Activated naive CD4-positive, alpha-beta T cell treated with anti-CD3 and anti-CD28 coated beads, Interleukin-2, amount 10 ng/mL, durations not matched to agents 7 days and 5 days (primary cell): ENCODE measurements at regions not wholly inside any gene's neighbourhood (a gene's known extent, or its start where the extent isn't known, plus 50 kb on each side); places are given as distances from the start of the nearest gene placed in this dataset.

Experiments
- CTCF ChIA-PET: fragments of 350-600 bp; sonication (Branson Sonifier 250); formaldehyde crosslinking; loops from one replicate; lab custom pipeline; 2021; ENCODE audit warnings: antibody characterized with exemption; lab: Charles Lee
- DNase-seq: peaks from one replicate; pipeline ENCODE4 v3.0.0-alpha.2; 2020
- H3K27ac Mint-ChIP-seq: one replicate; pipeline ENCODE4 v1.8.0; 2021; ENCODE audit warnings: mild to moderate bottlenecking, moderate library complexity, mixed read lengths
- H3K27me3 Mint-ChIP-seq: one replicate; pipeline ENCODE4 v1.8.0; 2021; ENCODE audit warnings: mild to moderate bottlenecking, mixed read lengths
- H3K36me3 Mint-ChIP-seq: one replicate; pipeline ENCODE4 v1.8.0; 2021; ENCODE audit warnings: mixed read lengths
- H3K4me1 Mint-ChIP-seq: one replicate; pipeline ENCODE4 v1.8.0; 2021; ENCODE audit warnings: mixed read lengths
- H3K4me3 Mint-ChIP-seq: one replicate; pipeline ENCODE4 v1.8.0; 2021; ENCODE audit warnings: mild to moderate bottlenecking, moderate library complexity, mixed read lengths
- H3K9me3 Mint-ChIP-seq: one replicate; pipeline ENCODE4 v1.8.0; 2021; ENCODE audit warnings: mixed read lengths

DNA sequence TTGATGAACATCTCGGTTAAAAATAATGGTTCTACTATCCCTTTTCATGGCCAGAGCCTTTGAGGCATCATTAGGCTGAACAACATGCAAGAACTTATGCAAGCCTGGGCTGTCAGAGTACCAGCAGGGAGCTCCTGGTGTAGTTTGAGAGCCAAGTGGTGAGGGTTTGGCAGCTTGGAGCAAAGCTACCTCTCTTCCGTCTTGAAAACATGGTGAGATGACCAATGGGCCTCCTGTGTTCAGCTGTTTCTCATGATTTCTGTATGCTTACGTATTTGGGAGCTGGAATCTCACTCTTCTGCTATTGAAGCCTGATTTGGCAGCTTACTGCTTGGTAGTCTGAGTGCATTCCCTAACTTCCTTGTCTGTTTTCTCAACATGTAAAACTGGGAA, 150.4 kb downstream of the CXCL12 start:
- no peaks in the 10 kb centered on the region for H3K36me3 Mint-ChIP-seq

DNA sequence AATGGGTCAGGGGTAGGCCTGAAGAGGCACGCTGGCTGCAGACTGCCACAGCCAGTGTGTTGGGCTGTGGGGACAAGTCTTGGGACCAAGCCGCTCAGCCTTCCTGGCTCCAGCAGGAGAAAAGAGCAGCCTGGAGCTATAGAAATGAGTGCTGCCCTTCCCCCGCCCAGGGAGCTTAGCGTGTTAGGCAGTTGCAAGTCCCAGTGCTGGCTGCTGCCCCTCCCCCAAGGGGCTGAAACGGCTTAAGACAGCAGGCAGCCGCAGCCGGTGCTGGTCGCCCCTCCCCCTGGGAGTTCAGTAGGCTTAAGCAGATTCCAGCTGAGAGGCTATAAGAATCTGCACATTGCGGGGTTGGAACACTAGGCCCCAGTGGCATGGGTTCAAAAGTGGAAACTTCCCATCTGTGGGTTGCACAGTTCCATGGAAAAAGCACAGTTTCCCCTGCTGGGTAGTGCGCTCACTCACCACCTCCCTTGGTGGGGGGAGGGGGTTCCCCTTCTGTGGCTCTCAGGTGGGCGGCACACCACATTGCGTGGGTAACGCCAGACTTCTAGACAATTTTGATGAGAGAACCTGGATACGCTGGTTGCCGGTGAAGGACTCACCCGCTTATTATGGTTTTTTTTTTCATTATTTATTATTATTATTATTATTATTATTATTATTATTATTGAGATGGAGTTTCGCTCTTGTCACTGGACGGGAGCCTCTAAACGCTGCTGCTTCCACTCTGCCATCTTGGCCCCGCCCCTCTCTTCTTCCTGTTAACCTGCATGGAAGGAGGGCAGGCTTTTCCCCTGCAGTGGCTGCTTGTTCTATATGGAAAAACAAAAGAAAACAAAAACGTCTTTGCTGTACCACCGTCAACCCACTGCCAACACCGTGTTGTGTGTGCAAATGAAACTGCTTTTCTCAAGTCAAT, 151.1 kb downstream of the CXCL12 start:
- H3K27me3 Mint-ChIP-seq = no peaks in the 10 kb centered on the region
- no peaks in the 10 kb centered on the region for H3K9me3 Mint-ChIP-seq
- H3K27ac Mint-ChIP-seq = no peak overlapping the region
- DNase-seq = no peak
- H3K36me3 Mint-ChIP-seq = no peaks in the 10 kb centered on the region
- CTCF ChIA-PET = no interaction called here
- no peak overlapping the region for H3K4me3 Mint-ChIP-seq
- H3K4me1 Mint-ChIP-seq = no peaks in the 10 kb centered on the region

More for the DNA sequence above, 150.4 kb downstream of the CXCL12 start:
- Mint-ChIP-seq H3K4me1 (no peaks in the 10 kb centered on the region), H3K9me3 (no peaks in the 10 kb centered on the region), H3K4me3 (no peak overlapping the region), H3K27me3 (no peaks in the 10 kb centered on the region), H3K27ac (no peak overlapping the region)
- CTCF ChIA-PET = no interaction called here
- no peak for DNase-seq

DNA sequence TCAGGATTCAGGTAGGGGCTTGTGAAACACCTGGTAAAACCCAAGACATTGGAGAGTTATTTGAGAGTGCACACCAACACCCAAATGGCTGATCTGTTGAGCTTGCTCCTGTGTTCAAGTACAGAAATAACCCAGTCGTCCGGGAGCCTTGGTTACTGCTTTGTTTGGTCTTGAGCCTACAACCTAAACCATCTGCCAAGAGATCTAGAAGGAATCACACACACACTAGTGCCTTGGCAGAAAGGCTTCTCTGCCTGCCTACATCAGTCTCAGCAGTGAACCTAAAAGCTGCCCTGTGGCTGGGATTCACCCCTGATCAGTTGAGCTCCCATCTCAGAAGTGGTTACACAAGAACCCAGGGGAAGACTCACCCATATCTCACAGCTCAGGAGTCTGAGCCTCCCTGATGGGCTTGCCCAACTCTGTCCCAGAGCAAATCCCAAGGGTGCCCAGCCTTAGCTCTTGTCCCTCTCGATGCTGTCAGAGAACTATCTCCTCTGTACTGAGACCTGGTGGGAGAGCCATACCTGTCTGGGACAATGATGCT, 167.6 kb downstream of the CXCL12 start:
- CTCF ChIA-PET = no interaction called here
- Mint-ChIP-seq H3K4me1 (no peaks in the 10 kb centered on the region), H3K36me3 (no peaks in the 10 kb centered on the region), H3K4me3 (no peak overlapping the region), H3K27ac (no peak overlapping the region), H3K9me3 (peaks cover 4% of the 10 kb centered on the region), H3K27me3 (no peaks in the 10 kb centered on the region)
- DNase-seq = no peak

DNA sequence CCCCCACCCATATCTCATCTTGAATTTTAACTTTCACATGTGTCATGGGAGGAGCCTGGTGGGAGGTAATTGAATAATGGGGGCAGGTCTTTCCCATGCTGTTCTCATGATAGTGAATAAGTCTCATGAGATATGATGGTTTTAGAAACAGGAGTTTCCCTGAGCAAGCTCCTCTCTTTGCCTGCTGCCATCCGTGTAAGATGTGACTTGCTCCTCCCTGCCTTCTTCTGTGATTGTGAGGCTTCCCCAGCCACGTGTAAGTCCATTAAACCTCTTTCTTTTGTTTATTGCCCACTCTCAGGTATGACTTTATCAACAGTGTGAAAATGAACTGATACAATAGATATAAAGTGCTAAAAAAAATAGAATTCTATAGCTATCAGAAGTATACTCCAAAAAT, 168.8 kb downstream of the CXCL12 start:
- no peak for DNase-seq
- H3K27ac Mint-ChIP-seq = no peak overlapping the region
- no peaks in the 10 kb centered on the region for H3K36me3 Mint-ChIP-seq
- no peaks in the 10 kb centered on the region for H3K4me1 Mint-ChIP-seq
- CTCF ChIA-PET = no interaction called here
- no peaks in the 10 kb centered on the region for H3K27me3 Mint-ChIP-seq
- H3K9me3 Mint-ChIP-seq = peaks cover 4% of the 10 kb centered on the region
- H3K4me3 Mint-ChIP-seq = no peak overlapping the region

DNA sequence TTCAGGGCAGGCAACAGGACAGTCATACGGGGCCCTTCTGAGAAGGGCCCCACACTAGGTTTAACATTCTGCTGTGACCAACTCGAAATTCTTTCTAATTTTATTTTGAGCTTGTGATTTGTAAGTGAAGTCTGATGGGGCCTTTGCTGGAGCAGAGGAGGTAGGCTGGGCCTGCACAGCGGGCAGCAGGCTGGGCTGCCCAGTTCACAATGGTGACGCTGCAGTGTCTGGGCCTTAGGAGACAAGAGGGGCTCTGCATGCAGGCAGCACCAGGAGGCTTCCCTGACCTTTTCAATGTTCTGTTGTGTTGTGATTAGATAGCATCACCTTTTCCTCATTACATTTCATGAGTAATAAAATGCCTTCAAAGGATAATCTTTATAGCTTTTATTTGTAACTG, 175.1 kb downstream of the CXCL12 start:
- CTCF ChIA-PET = no interaction called here
- Mint-ChIP-seq H3K4me3 (no peak overlapping the region), H3K27me3 (peaks cover 4% of the 10 kb centered on the region), H3K36me3 (no peaks in the 10 kb centered on the region), H3K9me3 (no peaks in the 10 kb centered on the region), H3K4me1 (no peaks in the 10 kb centered on the region), H3K27ac (no peak overlapping the region)
- DNase-seq = no peak

DNA sequence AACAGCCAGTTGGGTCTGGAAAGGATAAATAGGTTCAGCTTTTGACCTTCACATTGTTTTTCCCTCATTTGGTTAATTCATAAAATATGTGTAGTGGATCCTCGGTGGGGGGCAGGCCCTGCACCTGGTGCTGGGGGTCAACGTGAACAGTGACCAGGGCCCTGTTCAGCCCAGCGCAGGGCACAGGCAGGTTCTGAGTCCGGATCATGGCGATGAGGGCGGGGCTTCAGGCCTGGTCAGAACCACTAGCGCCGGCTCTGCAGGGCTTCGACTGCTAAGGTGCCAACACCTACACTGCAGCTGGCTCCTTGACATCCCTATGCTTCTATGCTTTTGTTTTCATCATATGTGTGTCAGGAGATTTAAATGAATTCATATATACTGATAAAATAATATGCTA, 177.7 kb downstream of the CXCL12 start:
- no peak for DNase-seq
- no peaks in the 10 kb centered on the region for H3K36me3 Mint-ChIP-seq
- no peaks in the 10 kb centered on the region for H3K4me1 Mint-ChIP-seq
- CTCF ChIA-PET = no interaction called here
- H3K27me3 Mint-ChIP-seq = peaks cover 4% of the 10 kb centered on the region
- H3K27ac Mint-ChIP-seq = no peak overlapping the region
- peaks cover 2% of the 10 kb centered on the region for H3K9me3 Mint-ChIP-seq
- no peak overlapping the region for H3K4me3 Mint-ChIP-seq

DNA sequence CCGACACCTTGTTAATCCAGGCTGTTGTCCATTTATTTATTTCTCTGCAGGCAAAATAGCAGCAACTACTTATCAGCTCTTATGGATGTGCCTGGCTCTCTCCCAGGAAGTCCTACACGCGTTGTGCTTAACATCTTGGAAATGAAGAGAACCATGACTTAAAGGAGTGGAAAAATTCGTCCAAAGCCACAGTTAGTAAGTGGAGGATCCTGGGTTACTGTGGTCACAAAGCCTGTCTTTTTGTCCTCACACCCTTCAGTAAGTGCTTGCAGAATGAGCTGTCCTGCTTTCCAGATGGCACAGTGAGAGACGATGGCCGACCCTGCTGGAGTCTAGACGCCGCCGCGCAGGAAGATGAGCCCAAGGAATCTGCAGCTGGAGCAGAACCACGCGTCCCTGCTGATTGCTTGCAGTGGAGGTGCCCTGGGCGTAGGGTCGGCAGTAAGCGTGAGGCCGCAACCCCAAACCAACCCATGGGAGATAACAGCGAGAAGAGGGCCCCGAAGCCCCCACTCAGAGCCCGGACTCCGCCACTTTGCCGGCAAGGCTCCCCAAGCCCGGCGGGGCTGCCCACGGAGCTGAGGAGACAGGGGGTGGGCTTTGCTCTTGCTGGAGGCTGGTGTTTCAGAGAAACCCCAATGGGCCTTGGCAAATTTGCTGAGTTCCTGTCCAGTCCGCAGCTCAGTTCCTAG, 178.6 kb downstream of the CXCL12 start:
- CTCF ChIA-PET = no interaction called here
- DNase-seq = no peak
- no peak overlapping the region for H3K27ac Mint-ChIP-seq
- no peaks in the 10 kb centered on the region for H3K36me3 Mint-ChIP-seq
- H3K9me3 Mint-ChIP-seq = peaks cover 2% of the 10 kb centered on the region
- H3K4me3 Mint-ChIP-seq = no peak overlapping the region
- H3K4me1 Mint-ChIP-seq = no peaks in the 10 kb centered on the region
- peaks cover 4% of the 10 kb centered on the region for H3K27me3 Mint-ChIP-seq

DNA sequence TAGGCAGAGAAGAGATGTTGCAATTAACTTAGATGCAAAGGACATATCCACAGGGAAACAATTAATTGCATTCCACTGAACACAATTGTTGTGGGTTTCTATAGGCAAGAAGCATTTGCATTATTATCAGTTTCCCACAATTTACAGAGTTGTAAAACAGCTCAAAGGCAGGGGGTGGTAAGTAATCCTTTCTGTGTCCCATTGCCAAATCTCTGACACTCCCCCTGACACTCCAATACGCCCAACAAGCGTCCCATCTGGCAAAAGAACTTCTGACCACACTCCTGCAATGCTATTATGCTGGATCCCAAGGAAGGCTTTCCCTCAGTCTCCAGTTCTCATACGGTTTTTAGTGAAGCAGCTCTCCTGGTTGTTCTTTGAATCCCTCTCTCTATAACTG, 179.8 kb downstream of the CXCL12 start:
- Mint-ChIP-seq H3K27me3 (peaks cover 4% of the 10 kb centered on the region), H3K4me3 (no peak overlapping the region)

DNA sequence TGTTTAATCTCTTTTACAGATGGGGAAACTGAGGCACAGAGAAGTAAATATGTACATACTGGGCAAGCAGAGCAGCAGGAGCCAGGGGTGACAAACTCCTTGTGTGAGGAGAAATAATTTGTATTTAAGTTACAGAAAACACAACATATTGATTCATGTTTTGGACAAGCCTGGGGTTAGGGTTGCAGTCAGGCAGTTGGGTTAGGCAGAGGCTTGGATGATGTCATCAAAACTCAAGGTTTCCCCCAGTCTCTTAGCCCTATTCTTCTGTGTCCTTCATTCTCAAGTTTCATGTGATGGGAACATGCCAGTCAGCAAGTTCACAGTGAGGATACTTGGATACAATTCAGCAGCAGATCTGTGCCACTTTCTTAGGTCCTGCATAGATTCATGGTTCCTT, 181.4 kb downstream of the CXCL12 start:
- peaks cover 2% of the 10 kb centered on the region for H3K9me3 Mint-ChIP-seq
- no peak overlapping the region for H3K27ac Mint-ChIP-seq
- H3K4me3 Mint-ChIP-seq = no peak overlapping the region
- CTCF ChIA-PET = no interaction called here
- H3K27me3 Mint-ChIP-seq = no peaks in the 10 kb centered on the region
- H3K4me1 Mint-ChIP-seq = no peaks in the 10 kb centered on the region
- no peaks in the 10 kb centered on the region for H3K36me3 Mint-ChIP-seq
- DNase-seq = no peak

More for the DNA sequence above, 179.8 kb downstream of the CXCL12 start:
- Mint-ChIP-seq H3K4me1 (no peaks in the 10 kb centered on the region), H3K36me3 (no peaks in the 10 kb centered on the region), H3K9me3 (peaks cover 2% of the 10 kb centered on the region), H3K27ac (no peak overlapping the region)
- no peak for DNase-seq
- CTCF ChIA-PET = no interaction called here

DNA sequence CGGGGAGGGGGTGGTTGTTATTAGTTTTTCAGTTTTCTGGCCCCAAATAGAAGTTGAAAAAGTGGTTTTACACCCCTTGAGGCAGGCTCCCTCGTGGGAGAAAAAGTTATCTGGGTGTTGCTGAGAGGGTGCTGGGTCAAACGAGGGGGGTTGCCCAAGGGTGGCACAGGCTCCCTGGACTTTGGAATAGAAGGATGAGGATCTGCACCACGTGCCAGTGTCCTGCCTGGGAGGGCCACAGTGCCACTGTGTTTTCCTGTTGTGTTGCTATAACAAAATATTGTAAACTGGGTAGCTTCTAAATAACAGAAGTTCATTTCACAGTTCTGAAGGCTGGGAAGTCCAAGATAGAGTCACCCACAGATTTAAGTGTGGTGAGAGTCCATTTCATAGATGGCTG, 181.9 kb downstream of the CXCL12 start:
- no peaks in the 10 kb centered on the region for H3K36me3 Mint-ChIP-seq
- H3K9me3 Mint-ChIP-seq = peaks cover 2% of the 10 kb centered on the region
- no peaks in the 10 kb centered on the region for H3K4me1 Mint-ChIP-seq
- H3K27me3 Mint-ChIP-seq = no peaks in the 10 kb centered on the region
- CTCF ChIA-PET = no interaction called here
- H3K27ac Mint-ChIP-seq = no peak overlapping the region
- no peak overlapping the region for H3K4me3 Mint-ChIP-seq
- no peak for DNase-seq

DNA sequence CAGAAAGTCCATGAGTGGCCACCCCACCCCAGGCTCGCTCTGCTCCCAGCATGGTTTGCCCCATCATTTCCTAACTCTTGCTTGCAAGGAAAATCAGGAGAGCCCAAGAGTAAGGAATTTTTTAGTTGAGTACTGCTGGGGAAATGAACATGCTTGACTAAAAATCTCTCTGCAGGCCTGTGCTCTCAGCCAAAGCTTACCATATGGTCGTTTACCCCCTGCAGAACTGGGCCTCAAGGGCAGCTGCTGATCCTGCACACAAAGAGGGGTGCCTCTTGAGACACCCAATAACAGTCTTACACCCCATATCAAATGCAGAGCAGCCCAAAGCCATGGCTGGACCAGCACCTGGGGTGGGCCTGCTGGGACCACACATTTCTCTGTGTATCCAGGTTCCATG, 183.2 kb downstream of the CXCL12 start:
- Mint-ChIP-seq H3K36me3 (no peaks in the 10 kb centered on the region), H3K9me3 (peaks cover 2% of the 10 kb centered on the region), H3K27me3 (no peaks in the 10 kb centered on the region), H3K4me1 (no peaks in the 10 kb centered on the region), H3K4me3 (no peak overlapping the region), H3K27ac (no peak overlapping the region)
- no peak for DNase-seq
- CTCF ChIA-PET = no interaction called here

DNA sequence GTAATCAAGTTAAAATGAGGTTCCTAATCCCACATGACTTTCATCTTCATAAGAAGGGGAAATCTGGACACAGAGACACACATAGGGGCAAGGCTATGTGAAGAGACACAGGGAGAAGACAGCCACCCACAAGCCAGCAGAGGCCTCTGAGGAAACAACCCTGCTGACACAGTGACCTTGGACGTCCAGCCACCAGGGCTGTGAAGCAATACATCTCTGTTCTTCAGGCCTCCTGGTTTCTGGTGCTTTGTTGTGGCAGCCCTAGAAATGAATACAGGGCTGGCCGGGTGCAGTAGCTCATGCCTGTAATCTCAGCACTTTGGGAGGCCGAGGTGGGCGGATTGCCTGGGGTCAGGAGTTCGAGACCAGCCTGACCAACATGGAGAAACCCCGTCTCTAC, 183.9 kb downstream of the CXCL12 start:
- Mint-ChIP-seq H3K36me3 (no peaks in the 10 kb centered on the region), H3K27ac (no peak overlapping the region), H3K4me3 (no peak overlapping the region), H3K27me3 (no peaks in the 10 kb centered on the region), H3K9me3 (peaks cover 2% of the 10 kb centered on the region), H3K4me1 (no peaks in the 10 kb centered on the region)
- DNase-seq = no peak
- CTCF ChIA-PET = no interaction called here

DNA sequence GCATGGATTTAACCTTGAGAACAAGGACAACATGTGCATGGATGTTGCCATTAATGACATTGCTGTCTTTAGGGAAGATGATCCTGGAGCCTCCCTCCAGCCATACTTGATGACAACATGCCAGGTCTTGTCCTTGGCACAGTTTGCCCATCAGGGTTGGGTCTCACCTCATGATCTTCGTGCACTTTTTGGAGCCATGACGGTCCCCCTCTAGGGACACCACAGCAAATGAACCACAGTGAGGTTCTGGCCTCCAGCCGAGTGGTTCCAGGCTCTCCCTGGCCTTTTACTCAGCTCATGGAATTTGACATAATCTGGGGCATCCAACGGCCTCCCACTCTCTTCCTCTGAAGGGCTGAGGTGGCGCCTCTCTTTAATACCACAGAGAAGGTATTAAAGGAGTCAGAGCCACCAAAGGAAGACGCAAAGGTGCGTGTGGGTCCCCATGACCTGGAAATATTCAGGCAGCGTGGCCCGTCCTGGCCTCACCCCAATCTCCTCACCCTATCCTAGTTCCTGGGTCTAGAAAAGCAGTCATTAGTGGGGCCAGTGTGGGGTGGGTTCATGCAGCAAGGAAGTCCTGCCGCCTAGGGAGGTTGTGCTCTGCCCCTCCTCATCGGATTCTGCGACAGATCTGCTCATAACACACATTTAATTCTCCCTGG, 184.8 kb downstream of the CXCL12 start:
- no peak for DNase-seq
- CTCF ChIA-PET = no interaction called here
- Mint-ChIP-seq H3K4me3 (no peak overlapping the region), H3K4me1 (no peaks in the 10 kb centered on the region), H3K27me3 (no peaks in the 10 kb centered on the region), H3K9me3 (peaks cover 2% of the 10 kb centered on the region), H3K36me3 (no peaks in the 10 kb centered on the region), H3K27ac (no peak overlapping the region)

DNA sequence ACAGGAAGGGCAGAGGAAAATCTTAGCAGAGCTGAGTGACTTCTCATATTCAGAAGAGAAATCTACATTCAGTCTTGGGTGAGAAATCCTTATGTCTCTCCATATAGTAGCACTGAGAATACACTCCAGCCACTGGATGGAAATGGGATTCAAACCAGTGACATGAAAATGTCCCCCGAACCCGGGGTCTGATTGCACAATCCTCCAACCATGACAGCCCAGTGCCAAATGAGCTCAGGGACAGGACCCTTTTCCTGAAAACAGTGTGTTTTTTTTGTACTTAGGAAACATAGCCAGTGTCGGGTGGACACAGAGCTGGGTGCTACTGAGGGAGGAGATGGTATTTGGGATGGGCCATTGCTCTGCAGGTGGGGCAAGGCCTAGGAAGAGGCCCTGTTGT, 185.6 kb downstream of the CXCL12 start:
- no peak for DNase-seq
- no peak overlapping the region for H3K27ac Mint-ChIP-seq
- H3K4me1 Mint-ChIP-seq = no peaks in the 10 kb centered on the region
- no peaks in the 10 kb centered on the region for H3K27me3 Mint-ChIP-seq
- no peaks in the 10 kb centered on the region for H3K36me3 Mint-ChIP-seq
- CTCF ChIA-PET = no interaction called here
- H3K9me3 Mint-ChIP-seq = peaks cover 2% of the 10 kb centered on the region
- no peak overlapping the region for H3K4me3 Mint-ChIP-seq
